GM12875 (cell line): ENCODE measurements at regions not wholly inside any gene's neighbourhood (a gene's known extent, or its start where the extent isn't known, plus 50 kb on each side); places are given as distances from the start of the nearest gene placed in this dataset.

Source experiments
- H3K4me3 ChIP-seq: one replicate; pipeline ENCODE4 v1.5.1; 2011; ENCODE audit warnings: low read depth, low read length, control low read depth
- CTCF ChIP-seq: IDR thresholded peaks from 2 replicates; pipeline ENCODE4 v1.5.1; 2011; ENCODE audit warnings: low read depth, mild to moderate bottlenecking, control low read depth, inconsistent platforms, low read length, moderate library complexity, borderline replicate concordance; ENCODE audit not compliant: insufficient read depth

DNA sequence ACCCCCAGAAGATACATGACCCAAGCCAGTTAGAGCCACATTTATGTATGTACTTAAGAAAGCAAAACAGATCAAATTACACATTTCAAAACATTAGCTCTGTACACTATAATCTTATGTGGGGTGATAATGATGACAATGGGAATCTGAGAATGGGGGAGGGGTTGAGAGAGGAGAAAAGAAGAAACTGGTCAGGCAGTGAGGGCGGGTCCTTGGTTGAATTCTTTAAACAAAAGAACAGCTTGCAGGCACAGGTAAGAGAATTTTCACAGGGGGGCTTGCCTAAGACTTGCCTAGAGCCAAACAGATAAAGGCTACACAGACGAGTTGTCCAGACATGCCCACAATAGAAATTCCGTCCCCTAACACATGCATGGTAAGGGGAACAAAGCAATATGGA lies 76.8 kb upstream of the PTER start:
- H3K4me3 ChIP-seq, result no peak overlapping the region
- no peak for TF ChIP-seq CTCF

DNA sequence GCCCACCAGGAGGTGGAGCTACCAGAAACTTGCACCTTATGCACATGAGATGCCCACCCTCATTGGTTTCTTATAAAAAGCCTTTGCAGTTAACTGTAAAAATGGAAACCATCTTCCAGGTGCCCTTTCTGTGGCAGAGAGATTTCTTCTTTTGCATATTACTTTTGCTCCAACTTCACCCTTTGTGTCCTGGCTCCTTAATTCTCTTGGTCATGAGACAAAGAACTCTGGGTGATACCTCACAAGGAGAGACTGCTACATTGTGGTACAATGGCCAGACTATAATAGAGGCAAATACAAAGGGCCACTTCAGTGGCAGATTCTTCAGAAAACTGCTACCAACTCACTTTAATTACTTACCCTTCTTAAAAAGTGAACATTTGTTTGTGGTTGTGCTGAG lies 76.4 kb upstream of the PTER start:
- no peak overlapping the region for H3K4me3 ChIP-seq
- TF ChIP-seq CTCF, result no peak

GRCh38 chr10:16361086-16361485 lies 75.7 kb upstream of the PTER start:
- no peak for TF ChIP-seq CTCF
- no peak overlapping the region for H3K4me3 ChIP-seq

- H3K4me3 ChIP-seq, result no peak overlapping the region
- TF ChIP-seq CTCF, result no peak
Observed at GRCh38 chr10:16363741-16364140, 73.1 kb upstream of the PTER start.

DNA sequence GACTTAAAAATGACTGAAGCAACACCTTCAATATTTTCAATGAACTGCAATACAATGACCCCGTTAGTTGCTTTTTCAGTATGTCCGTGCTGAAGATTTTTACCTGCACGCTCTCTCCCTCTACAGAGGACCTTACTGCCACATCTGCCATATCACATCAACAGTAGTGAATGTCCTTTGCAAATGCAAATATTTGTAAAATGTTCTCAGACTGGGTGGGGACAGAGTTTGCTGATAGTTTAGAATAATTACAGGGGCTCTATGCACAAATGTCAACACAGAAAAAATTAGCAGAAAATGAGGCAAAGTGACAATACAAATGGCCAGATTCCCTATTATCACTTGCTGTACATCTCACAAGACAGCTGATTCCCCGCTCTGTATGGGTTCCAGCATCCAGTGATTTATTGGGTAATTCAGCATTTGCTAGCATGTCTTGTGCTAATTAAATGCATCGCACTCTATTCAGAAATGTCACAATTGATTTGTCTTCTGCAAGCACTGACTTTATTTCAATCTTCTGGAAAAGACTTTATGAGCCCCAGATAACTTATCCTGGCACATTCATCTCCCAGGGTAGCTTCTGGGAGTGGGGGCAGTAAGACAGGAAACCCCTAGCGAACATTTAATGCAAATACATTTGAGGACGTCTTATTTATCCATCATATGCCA lies 69.1 kb upstream of the PTER start:
- TF ChIP-seq CTCF, result no peak
- H3K4me3 ChIP-seq, result no peak overlapping the region

GRCh38 chr10:16381083-16381482 lies 55.7 kb upstream of the PTER start:
- no peak for TF ChIP-seq CTCF
- no peak overlapping the region for H3K4me3 ChIP-seq

DNA sequence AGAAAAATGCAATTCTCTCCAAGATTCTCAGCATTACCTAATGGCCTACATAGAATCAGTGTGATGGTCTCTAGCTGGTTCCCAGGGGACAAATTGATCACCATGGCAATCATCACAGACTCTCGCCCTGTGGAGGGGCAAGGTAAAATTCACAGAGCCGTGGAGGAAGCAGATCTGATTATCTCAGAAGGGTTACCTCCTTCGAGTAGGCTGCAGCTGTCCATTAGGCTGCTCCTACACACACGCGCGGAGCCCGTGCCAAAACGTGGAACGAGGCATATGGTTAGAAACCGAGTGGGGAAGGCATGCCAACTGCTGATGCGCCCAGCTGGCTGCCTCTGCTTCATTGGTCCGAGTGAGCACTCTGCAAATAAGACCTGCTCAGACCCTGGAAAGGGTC lies 52.8 kb upstream of the PTER start:
- TF ChIP-seq CTCF, result no peak

More for the DNA sequence above, 52.8 kb upstream of the PTER start:
- H3K4me3 ChIP-seq, result no peak overlapping the region
